GM04504 (cell line): ENCODE measurements at regions not wholly inside any gene's neighbourhood (a gene's known extent, or its start where the extent isn't known, plus 50 kb on each side); places are given as distances from the start of the nearest gene placed in this dataset.

Source experiments
- DNase-seq: peaks from one replicate; pipeline ENCODE4 v3.0.0-alpha.2; 2012; ENCODE audit warnings: low read depth

GRCh38 chr6:134708079-134708478 lies 241.8 kb downstream of the ALDH8A1 start:
- DNase-seq: no peak

- no peak for DNase-seq
Observed at GRCh38 chr6:134707342-134708031, 242.4 kb downstream of the ALDH8A1 start.

DNA sequence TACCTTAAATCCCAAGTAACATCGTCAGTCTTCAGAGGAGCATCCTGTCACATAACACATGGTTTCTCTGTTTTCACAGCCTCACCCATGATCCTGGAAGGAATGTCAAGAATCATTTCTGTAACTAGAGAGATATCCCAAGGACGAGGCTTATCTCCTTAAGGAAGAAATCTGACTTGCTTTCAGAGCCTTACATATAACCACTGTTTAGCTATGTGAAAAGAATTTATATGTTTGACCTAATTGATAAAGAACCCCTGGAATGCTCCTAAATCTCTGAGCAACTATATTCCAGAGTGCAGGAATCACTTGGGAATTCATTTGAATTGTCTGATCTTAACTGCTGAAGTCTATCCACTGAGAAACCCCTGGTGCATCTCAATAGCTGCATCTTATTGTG lies 243.1 kb downstream of the ALDH8A1 start:
- no peak for DNase-seq

- DNase-seq: no peak
Observed at GRCh38 chr6:134706153-134706552, 243.7 kb downstream of the ALDH8A1 start.

GRCh38 chr6:134703206-134703605 lies 246.7 kb downstream of the ALDH8A1 start:
- no peak for DNase-seq

GRCh38 chr6:134702279-134702678 lies 247.6 kb downstream of the ALDH8A1 start:
- no peak for DNase-seq

DNA sequence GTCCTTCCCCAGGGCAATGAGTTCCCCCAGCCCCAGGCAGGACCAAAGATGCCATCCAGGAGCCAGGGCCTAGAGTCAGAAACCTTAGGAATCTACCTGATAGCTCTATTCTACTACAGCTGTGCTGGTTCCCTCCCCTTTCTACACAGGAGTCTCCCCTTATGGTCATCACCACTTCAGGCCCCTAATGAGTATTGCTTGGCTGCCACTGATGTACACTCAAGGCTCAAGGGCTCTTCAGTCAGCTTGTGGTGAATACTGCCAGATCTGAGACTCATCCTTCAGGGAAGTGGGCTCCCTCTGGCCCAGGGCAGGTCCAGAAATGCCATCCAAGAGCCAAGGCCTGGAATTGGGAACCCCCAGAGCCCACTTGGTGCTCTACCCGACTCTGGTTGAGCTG lies 248.6 kb downstream of the ALDH8A1 start:
- DNase-seq: no peak

GRCh38 chr6:134698228-134698627 lies 251.7 kb downstream of the ALDH8A1 start:
- no peak for DNase-seq

DNA sequence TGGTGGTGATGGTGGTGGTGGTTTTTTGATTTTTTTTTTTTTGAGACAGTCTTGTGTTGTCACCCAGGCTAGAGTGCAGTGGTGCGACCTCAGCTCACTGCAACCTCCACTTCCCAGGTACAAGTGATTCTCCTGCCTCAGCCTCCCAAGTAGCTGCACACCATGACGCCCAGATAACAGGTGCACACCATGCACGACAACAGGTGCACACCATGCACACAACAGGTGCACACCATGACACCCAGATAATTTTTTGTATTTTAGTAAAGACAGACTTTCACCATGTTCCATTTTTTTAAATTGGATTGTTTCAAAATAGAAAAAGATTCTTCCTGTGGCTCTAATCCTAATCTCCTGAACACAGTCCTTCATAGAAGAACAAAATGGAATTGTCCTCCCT lies 257.9 kb downstream of the ALDH8A1 start:
- DNase-seq: no peak

GRCh38 chr6:134691180-134691579 lies 258.7 kb downstream of the ALDH8A1 start:
- no peak for DNase-seq

DNA sequence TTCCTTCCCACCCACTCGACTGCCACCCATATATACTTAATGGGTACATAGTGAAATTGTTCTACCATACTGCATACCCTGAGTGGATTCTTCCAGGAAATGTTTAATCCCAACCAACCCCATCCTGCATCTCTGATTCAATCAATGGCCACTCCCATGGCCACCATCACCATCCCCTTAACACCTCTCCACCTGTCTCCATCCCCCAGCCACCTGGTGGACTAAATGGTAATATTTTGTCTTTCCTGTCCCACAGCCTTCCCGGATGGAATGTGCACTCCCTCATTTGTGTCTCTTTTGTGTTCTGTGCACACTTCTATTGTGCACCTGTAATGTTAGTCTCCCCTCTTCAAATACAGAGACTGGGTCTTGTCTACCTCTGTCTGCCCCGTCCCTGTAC lies 259.9 kb downstream of the ALDH8A1 start:
- DNase-seq: no peak

DNA sequence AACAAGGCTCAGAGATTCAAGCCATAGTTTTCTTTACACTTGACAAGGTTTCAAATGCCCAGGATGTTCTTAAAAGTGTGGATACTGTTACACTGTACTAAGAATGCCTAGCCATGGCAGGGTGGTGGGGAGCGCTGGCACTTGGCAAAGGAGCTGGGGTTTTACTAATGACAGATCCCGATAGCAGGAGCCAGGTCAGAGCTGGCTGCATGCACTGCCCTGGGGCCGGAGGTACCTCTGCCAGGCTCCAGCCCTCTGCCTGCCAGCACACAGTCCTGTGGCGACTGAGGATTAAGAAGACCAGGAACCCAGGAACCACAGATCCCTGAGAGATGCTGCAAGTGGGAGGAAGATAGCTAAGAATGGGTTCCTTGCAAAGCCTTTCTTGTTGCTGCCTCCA lies 260.3 kb downstream of the ALDH8A1 start:
- DNase-seq: no peak

GRCh38 chr6:134689177-134689576 lies 260.7 kb downstream of the ALDH8A1 start:
- DNase-seq: no peak

DNA sequence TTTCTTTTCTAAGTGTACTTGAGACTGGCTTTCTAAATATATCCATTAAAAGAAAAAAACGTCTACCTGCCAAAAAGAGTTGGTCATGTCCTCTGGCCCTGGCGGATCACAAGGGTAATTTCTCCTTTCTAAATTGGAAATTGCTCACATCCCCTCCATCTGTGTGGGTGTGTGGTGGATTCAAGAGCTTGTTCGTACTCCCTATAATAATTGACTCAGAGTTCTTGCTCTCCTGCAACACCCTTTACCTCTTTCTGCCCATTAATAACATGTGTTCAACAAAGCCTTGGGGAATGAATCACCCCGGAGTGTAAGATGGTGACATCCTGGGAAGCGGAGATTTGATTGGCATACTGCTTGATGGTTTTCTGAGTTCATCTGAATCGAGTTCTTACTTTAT lies 263.8 kb downstream of the ALDH8A1 start:
- no peak for DNase-seq

GRCh38 chr6:134684423-134684795 lies 265.5 kb downstream of the ALDH8A1 start:
- DNase-seq: no peak

GRCh38 chr6:134683783-134684422 lies 266.0 kb downstream of the ALDH8A1 start:
- no peak for DNase-seq

- no peak for DNase-seq
Observed at GRCh38 chr6:134680433-134680832, 269.5 kb downstream of the ALDH8A1 start.

DNA sequence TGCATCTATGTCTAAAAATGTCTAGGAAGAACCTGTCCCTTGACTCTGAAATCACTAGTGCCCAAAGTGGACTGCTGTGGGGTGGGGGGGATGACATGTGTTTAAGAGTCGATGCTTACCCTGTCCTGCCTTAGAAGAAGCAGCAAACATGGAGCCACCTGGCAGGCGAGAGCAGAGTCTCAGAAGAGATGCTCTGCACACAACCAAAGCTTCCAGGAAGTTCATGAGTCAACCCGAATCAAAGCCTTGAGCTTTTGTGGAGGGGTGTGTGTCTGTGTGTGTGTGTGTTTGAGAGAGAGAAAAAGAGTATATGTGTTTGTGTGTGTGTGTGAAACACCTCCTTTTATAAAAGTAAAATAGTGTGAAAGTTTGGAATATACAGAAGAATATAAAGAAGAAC lies 269.9 kb downstream of the ALDH8A1 start:
- no peak for DNase-seq

DNA sequence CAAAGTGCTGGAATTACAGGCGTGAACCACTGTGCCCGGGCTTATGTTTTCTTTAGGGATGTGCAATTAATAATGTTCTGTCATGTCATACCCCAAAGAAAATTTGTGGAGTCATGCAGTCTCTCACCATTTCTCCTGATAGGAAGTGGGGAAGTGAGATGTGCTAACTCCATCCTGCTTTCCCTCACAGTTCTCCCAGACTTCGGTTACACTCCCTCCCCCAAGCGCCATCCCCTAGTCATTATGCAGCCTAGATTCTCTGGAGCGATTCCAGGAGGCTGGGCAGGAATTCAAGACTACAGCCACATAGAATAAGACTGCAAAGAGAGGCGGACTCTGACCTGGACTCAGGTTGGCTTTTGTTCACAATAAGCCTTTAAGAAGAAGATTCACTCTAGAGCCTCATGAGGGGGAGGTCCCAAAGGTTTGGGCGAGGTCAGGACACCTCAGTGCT lies 271.4 kb downstream of the ALDH8A1 start:
- DNase-seq: no peak

DNA sequence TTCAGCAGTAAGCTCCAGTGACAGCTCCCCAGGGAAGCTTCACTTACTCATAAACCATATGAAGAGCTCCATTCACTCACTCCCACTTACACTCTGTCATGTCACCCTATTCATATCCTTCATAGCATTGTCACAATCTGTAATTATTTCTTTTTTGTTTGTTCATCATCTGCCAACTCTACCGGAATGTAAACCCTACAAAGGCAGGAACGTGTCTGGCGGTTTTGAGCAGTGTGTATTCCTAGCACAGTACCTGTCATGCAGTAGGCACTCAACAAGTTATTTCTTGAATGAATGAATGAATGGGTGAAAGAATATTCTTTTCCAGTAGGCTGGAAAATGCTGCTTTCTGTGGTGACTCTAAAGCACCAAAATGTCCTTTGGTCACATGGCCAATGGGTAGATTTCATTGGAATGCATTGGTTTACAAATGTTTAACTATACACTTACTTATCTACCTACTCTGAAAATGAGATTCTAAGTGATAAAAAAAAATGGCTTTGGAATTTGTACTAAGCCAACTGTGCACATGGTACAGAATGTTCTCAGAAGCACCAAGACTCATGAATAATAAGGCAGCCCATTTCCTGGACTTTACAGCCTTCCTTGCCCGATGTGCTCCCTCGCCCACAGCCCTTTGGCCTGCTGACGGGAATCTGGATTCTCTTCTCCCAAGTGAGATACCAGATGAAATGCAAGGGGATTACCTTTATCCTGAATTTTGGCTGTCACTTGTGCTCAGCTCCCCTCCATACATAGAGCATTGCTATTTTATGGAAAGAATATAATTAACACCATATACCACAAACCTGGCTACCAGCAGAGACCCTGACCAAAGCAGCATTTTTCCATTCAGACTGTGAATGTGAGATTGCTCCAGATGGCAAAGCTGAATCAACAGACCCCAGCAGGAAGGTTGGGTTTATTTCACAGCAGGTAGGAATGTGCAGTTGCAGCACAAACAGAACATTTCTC lies 273.3 kb downstream of the ALDH8A1 start:
- DNase-seq: no peak

DNA sequence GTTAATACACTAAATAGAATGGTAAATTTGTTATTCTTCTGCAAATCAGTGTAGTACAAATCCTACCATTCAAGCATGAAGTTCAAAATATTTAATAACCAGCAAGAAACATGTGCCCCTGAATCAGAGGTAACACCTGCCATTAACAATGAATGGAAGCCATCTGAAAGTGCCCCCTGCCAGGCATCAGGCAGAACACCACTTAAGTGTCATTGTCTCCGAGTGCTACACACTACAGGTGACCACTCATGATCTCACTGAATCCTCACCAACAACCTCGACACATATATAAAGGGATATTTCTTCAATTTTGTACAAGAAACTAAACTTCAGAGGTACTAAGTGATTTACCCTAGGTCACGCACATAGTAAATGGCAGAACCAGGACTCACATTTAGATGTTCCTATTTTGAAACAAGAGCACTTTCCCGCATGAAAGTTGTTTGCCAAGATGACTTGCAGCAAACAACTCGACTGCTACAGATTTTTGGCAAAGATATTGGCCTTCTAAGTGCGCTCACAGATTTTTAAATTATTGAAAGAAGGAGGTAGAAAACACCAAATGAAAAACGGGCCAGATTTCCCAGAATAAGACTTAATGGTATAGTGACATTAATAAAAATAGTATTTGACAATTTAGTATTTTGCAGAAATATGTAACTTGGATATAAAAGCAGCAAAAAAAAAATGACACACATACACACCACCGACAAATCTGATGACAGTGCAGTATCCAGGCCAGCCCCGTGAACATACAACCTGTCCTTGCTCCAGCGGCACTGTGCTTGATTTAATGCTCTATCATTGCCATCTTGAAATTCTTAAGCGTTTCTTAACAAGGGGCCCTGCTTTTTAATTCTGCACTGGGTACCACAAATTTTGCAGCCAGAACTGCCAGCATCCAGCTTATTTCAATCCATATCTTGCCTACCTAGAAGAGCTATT lies 274.5 kb downstream of the ALDH8A1 start:
- no peak for DNase-seq

DNA sequence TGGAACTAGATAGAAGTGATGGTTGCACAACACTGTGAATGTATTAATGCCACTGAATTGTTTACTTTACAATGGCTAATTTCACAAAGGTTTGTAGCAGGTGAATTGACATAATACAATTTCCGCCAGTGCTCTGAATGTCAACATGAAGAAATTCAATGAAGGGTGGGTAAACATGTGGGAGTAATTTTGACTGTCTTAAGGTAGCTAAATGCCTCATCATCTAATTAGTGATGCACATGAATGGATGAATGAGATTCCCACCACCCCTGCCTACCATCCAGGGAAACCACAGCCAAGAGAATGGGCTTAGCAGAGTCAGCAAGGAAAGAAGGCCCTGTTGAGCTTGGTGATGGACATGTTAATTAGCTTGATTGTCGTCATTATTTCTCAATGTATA lies 275.3 kb downstream of the ALDH8A1 start:
- DNase-seq: no peak
